ENCODE measurements at regions not wholly inside any gene's neighbourhood (a gene's known extent, or its start where the extent isn't known, plus 50 kb on each side); places are given as distances from the start of the nearest gene placed in this dataset.

GRCh38 chr13:67515895-67516294 is 285.8 kb upstream of the PCDH9 start:
- TF ChIP-seq YY1 (IDR thresholded peaks at IDR 0.05; ENCODE audit: insufficient read depth, insufficient read length), result no peak
- TF ChIP-seq ZNF274 (IDR thresholded peaks at IDR 0.05; ENCODE audit: low read depth, low read length), result no peak
- TF ChIP-seq SUZ12 (IDR thresholded peaks at IDR 0.05; ENCODE audit: extremely low read depth, insufficient read depth, insufficient read length), result no peak
